Hematopoietic multipotent progenitor cell treated with erythropoietin and hydrocortisone succinate and interleukin-3 and kit ligand, for 4 days (in vitro differentiated cells): ENCODE measurements at regions not wholly inside any gene's neighbourhood (a gene's known extent, or its start where the extent isn't known, plus 50 kb on each side); places are given as distances from the start of the nearest gene placed in this dataset.

ENCODE experiments used
- DNase-seq: peaks from one replicate; pipeline ENCODE4 v3.0.0-alpha.2; 2015

- no peak for DNase-seq
These were observed 199.6 kb upstream of the CELF2 start for GRCh38 chr10:10818082-10818481.

GRCh38 chr10:10819206-10819856 lies 198.3 kb upstream of the CELF2 start:
- DNase-seq: peak; percentile 9

DNA sequence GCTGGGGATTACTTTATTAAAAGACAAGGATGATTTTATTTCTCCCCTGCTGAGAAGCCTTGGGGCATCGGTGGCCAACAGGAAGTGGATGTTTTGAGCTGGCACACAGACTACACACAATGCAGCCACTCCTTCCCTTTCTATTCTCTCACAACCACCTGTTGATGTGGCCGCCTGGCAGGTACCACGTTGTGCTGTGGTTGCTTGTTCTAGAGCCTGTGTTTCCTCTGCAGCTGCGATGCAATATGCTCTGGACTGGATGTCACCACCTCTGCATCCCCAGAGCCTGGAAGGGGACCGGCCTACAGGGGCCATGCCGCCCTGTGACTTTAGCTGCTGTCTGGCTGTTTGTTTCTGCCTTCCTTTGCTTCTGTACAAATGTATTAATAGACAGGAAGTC lies 195.7 kb upstream of the CELF2 start:
- DNase-seq: no peak

GRCh38 chr10:10824591-10825148 lies 193.0 kb upstream of the CELF2 start:
- DNase-seq: no peak

DNA sequence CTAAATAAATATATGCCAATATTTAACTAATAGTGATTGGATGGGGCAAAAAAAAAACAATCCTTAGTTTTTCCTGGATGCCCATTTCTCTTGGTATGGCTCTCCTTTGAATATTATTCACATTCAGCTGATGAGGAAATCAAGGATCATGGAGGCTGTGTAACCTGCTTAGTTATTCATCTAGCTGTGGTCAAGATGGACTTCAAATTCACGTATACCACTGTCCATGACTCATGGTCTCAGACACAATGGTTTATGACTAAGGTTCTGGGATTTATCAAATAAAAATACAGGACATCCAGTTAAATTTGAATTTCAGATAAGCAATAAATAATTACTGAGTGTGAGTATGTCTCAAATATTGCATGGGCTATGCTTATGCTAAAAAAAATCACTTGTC lies 191.5 kb upstream of the CELF2 start:
- DNase-seq: no peak

- DNase-seq: no peak
These were observed 189.0 kb upstream of the CELF2 start for GRCh38 chr10:10828623-10829022.

- no peak for DNase-seq
These were observed 188.1 kb upstream of the CELF2 start for GRCh38 chr10:10829576-10829975.

GRCh38 chr10:10830293-10830986 lies 187.2 kb upstream of the CELF2 start:
- no peak for DNase-seq

GRCh38 chr10:10831085-10831484 lies 186.6 kb upstream of the CELF2 start:
- no peak for DNase-seq

DNA sequence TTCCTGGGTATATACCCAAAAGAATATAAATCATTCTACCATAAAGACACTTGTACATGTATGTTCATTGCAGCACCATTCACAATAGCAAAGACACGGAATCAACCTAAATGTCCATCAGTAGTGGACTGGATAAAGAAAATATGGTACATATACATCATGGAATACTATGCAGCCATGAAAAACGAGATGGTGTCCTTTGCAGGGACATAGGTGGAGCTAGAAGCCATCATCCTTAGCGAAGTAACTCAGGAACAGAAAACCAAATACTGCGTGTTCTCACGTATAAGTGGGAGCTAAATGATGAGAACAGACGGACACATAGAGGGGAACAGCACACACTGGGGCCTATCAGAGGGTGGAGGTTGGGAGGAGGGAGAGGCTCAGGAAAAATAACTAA lies 183.7 kb upstream of the CELF2 start:
- DNase-seq: no peak

DNA sequence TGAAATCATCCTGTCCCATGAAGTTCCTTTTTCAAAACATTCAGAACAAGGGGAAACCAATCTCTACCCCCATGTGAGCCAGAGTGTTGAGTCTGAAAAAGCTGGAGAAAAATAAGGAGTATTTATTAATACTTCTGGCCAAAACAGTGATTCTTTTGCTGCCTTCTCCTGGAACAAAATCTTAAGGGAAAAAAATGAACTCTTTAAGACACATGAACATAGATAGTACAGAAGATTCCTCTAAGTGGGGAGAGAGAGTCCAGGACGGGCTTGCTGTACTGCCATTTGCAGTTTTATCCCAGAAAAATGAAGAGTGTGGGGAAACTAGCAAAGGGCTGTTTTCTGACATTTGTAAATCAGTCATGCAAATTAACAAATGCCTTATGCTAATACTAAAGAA lies 173.4 kb upstream of the CELF2 start:
- DNase-seq: no peak

DNA sequence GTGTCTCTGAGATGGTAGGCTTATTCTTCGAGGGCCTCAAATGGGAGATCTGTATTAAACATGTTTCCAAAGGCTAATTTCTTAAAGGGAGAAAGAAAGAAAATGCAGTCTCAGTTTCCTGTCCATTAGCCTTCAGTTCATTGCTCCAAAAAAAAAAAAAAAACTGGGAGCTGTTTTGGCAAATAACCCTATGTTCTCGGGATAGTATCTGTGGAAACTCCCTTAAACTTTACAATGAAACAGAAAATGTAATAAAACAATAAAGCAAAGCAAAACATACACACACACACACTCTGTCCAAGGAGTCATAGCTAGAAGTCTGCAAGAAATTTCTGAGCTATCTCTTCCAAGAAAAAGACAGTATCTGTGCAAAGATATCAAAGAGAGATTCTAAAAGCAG lies 172.5 kb upstream of the CELF2 start:
- DNase-seq: peak; percentile 16

GRCh38 chr10:10845826-10846503 lies 171.7 kb upstream of the CELF2 start:
- no peak for DNase-seq

DNA sequence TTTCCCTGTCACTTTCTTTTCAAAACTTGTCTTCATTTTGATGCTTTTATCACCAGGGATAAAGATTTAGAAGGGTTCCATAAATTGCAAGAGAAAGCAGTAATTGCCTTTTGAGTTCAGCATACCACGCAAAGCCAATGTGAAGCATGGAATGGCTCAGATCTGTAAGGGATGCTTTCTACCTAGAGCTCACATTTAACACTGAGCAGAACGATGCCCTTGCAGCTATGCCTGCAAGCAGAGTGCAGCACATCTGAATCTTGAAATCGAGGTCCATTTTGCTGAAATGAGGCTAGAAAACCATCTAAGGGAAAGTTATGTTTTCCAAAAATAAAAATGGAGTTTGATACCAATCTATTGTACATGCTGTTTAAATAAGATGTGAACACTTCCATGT lies 171.2 kb upstream of the CELF2 start:
- DNase-seq: no peak

- no peak for DNase-seq
These were observed 170.3 kb upstream of the CELF2 start for GRCh38 chr10:10847387-10847786.

- DNase-seq: no peak
These were observed 169.1 kb upstream of the CELF2 start for GRCh38 chr10:10848488-10849111.

- no peak for DNase-seq
These were observed 168.4 kb upstream of the CELF2 start for GRCh38 chr10:10849306-10849705.

DNA sequence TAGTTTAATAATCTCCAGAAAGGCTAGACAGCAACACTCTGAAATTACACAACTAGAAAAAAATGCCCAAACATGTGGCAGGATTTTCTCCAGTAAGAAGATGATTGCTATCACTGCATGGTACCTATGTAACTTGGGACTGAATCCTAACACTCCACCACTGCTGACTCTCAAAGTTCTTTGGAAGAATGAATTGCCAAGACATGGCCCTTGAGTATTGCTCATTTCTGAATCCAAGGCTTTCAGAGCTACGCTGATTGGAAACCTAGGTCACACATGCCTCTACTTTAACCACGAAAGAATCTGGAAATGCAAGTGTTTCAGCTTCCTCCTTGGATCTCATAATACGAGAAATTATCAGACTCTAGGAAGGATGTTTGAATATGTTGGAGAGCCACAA lies 167.5 kb upstream of the CELF2 start:
- DNase-seq: no peak

GRCh38 chr10:10852464-10852863 lies 165.2 kb upstream of the CELF2 start:
- no peak for DNase-seq

- no peak for DNase-seq
These were observed 163.7 kb upstream of the CELF2 start for GRCh38 chr10:10853954-10854353.

- no peak for DNase-seq
These were observed 162.9 kb upstream of the CELF2 start for GRCh38 chr10:10854725-10855124.

- DNase-seq: no peak
These were observed 162.5 kb upstream of the CELF2 start for GRCh38 chr10:10855151-10855581.

- peak; percentile 4 for DNase-seq
These were observed 157.2 kb upstream of the CELF2 start for GRCh38 chr10:10860455-10860976.
